Lower lobe of right lung (tissue), 2 donors: ENCODE measurements at regions not wholly inside any gene's neighbourhood (a gene's known extent, or its start where the extent isn't known, plus 50 kb on each side); places are given as distances from the start of the nearest gene placed in this dataset.

Experiments
- ATAC-seq, 2 donors: fragments of 200-7000 bp; cut with Tn5 transposase; one replicate each; pipeline ENCODE4 v1.9.1; 2020 to 2022; ENCODE audit warnings: mild to moderate bottlenecking in 2 of 2, moderate library complexity in 2 of 2
- DNase-seq: peaks from one replicate; pipeline ENCODE4 v3.0.0-alpha.2; 2020
- H3K27ac ChIP-seq: fragments of 200-600 bp; one replicate; pipeline ENCODE4 v1.8.0; 2022
- H3K27me3 ChIP-seq: fragments of 200-600 bp; one replicate; pipeline ENCODE4 v1.8.0; 2022; ENCODE audit warnings: low read depth
- H3K36me3 ChIP-seq: fragments of 200-600 bp; one replicate; pipeline ENCODE4 v1.8.0; 2022; ENCODE audit warnings: mild to moderate bottlenecking
- H3K4me1 ChIP-seq: fragments of 200-600 bp; one replicate; pipeline ENCODE4 v1.8.0; 2022
- H3K4me3 ChIP-seq: fragments of 200-600 bp; one replicate; pipeline ENCODE4 v1.8.0; 2022; ENCODE audit warnings: mild to moderate bottlenecking
- H3K9me3 ChIP-seq: fragments of 200-600 bp; one replicate; pipeline ENCODE4 v1.8.0; 2022
- intact Hi-C: fragments of 100-400 bp; cut with DNase I; formaldehyde crosslinking; loops from one replicate; pipeline ENCODE4 v1.11.0; 2022
- TF ChIP-seq, protein P1 (sequence below): fragments of 200-600 bp; IDR thresholded peaks from one replicate; pipeline ENCODE4 v1.8.0; 2022; ENCODE audit warnings: antibody characterized with exemption, mild to moderate bottlenecking
- donor health status: DM: no; HTN: yes; CAD: no; lungs with severe emphysema.

DNA sequence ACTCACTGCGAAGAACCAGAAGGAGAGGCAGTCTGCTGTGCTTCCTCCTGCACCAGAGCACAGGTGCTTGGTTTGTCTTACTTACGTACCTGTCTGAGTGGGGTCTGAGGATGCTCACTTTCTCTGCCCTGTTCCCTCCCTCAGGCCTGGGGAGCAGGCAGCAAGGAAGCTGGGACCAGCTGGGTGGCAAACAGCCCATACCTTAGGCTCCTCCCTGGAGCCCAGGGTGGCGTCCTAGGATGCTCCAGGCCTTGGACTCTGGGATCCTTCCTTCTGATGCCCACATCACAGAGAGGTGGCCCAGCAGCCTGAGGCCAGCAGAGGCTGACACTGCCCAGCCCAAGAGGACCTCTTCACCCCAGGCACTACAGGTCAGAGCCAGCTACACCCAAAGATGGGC is 593.2 kb downstream of the BRD1 start:
- ATAC-seq (no peak), DNase-seq (no peak)
- intact Hi-C loops: no loop called here
- Histone ChIP-seq H3K4me1 (no peaks in the 10 kb centered on the region), H3K27ac (no peak overlapping the region), H3K27me3 (no peaks in the 10 kb centered on the region), H3K36me3 (no peaks in the 10 kb centered on the region), H3K9me3 (no peaks in the 10 kb centered on the region), H3K4me3 (no peak overlapping the region)
- TF ChIP-seq, protein P1, sequence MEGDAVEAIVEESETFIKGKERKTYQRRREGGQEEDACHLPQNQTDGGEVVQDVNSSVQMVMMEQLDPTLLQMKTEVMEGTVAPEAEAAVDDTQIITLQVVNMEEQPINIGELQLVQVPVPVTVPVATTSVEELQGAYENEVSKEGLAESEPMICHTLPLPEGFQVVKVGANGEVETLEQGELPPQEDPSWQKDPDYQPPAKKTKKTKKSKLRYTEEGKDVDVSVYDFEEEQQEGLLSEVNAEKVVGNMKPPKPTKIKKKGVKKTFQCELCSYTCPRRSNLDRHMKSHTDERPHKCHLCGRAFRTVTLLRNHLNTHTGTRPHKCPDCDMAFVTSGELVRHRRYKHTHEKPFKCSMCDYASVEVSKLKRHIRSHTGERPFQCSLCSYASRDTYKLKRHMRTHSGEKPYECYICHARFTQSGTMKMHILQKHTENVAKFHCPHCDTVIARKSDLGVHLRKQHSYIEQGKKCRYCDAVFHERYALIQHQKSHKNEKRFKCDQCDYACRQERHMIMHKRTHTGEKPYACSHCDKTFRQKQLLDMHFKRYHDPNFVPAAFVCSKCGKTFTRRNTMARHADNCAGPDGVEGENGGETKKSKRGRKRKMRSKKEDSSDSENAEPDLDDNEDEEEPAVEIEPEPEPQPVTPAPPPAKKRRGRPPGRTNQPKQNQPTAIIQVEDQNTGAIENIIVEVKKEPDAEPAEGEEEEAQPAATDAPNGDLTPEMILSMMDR: no peak

DNA sequence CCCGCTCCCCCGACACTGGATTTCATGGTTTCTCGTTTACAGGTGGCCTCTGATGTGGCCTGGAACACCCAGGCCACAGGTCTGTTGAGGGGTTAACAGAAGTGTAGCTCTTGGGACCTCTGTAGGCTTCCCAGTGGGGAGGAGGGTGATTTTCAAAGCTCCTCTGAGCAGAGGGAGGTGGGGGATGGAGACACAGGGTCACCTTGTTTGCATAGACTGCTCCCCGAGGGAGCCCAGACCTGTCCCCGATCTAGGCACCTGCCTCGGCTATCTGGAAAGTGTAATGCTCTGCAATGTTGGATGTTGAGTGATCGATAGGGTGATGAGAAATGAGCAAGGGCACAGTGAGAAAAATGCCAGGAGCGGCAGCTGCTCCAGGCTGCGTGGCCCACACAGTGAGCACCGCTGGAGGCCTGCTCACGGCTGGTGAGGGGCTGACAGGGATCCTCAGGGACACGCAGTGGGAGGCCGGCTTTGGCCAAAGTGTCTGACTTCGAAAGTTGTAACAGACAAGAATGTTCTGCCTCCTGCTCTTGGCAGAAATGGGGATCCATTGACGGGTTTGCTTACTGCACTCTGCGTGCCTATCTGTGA is 594.1 kb downstream of the BRD1 start:
- DNase-seq (no peak), ATAC-seq (no peak)
- no peaks in the 10 kb centered on the region for H3K4me1 ChIP-seq
- no peak overlapping the region for H3K4me3 ChIP-seq
- intact Hi-C loops: no loop called here
- TF ChIP-seq, protein P1: no peak
- no peaks in the 10 kb centered on the region for H3K27me3 ChIP-seq
- H3K27ac ChIP-seq: no peak overlapping the region
- no peaks in the 10 kb centered on the region for H3K36me3 ChIP-seq
- no peaks in the 10 kb centered on the region for H3K9me3 ChIP-seq

DNA sequence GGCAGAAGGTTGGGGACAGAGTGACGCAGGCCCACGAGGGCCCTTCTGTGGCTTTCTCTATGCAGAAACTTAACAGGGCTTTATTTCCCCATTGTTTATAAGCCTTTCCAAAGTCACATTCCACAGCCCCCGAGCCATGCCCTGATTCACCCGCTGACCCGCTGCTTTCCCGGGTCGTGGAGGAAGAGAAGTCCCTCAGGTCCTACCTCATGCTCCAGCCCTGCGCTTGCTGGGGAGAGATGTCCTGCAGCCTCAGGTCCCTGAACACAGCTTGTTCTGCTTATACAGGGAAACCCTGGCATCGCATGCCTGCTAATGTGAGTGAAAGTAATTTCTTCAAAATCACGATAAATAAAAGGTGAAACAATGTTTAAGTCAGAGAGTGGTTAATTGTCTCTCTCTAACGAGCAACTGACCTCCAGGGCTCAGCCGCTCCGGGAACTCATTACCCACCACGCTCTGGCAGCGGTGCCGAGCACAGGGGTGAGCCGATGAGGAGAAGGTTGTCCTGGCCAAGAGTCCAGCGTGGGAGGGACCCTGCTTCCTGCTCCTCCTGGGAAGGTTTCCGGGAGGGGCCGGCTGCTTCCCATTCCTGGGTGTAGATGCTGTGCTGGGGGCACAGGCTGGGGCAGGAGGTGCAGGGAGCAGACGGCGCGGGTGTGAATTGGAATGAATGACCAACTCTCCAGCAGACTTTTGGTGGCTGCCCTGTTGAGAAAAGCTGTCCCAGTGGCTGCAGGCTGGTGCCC is 595.2 kb downstream of the BRD1 start:
- Histone ChIP-seq H3K27ac (no peak overlapping the region), H3K9me3 (no peaks in the 10 kb centered on the region), H3K27me3 (no peaks in the 10 kb centered on the region), H3K4me3 (no peak overlapping the region), H3K4me1 (no peaks in the 10 kb centered on the region), H3K36me3 (no peaks in the 10 kb centered on the region)
- no peak for ATAC-seq
- TF ChIP-seq, protein P1: no peak
- DNase-seq: no peak
- intact Hi-C loops: no loop called here

DNA sequence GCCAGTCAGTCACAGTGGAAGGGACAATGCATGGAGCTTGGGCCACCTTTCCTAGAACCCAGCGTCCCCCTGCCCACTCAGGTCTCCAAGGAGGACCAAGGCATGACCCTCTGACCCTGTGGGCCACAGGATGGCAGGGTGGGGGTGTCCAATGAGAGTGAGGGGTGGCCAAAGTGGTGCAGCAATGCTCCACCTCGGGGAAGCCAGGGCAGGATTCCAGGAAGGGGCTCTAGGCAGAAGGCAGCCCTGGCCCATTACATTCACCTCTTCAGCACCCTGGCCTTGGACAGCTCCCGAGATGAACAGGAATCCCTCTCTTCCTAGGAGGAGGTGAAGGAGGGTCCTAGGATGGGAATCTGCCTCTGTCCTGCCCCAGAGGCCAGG is 597.5 kb downstream of the BRD1 start:
- intact Hi-C loops: no loop called here
- H3K4me3 ChIP-seq: no peak overlapping the region
- DNase-seq (no peak), ATAC-seq (no peak)
- no peaks in the 10 kb centered on the region for H3K27me3 ChIP-seq
- H3K9me3 ChIP-seq: no peaks in the 10 kb centered on the region
- no peaks in the 10 kb centered on the region for H3K4me1 ChIP-seq
- no peaks in the 10 kb centered on the region for H3K36me3 ChIP-seq
- TF ChIP-seq, protein P1: no peak
- no peak overlapping the region for H3K27ac ChIP-seq

DNA sequence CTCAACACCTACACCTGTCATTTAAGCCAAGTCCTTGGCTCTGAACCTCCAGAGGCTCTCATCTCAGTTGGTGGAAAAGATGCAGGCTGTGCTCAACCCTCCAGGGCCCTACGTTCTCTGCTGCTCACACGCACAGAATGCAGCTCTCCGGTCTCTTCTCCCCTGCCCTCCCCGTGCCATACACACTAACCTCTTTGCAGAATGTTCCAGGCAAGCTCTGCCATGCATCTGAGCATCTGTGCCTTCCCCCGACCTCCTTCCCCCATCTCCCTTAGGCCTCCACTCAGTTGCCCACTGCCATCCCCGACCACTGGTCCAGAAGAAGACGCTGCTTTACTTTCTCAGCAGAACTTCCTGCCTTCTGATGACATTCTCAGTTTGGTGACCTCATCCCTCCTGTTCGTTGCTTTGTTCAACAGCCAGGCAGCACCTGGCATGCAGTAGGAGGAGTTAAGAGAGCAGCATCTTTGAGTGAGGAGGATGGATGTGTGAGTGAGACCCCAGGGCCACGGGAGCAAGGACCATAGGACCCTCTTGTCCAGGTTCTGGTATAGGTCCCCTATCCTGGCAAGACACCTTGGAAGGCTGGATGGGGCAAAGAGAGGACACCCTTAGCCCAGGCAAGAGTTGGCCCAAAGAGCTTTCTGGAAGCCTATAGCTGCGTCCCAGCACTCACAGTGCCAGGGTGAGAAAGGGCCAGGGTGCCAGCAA is 598.0 kb downstream of the BRD1 start:
- Histone ChIP-seq H3K36me3 (no peaks in the 10 kb centered on the region), H3K27me3 (no peaks in the 10 kb centered on the region), H3K9me3 (no peaks in the 10 kb centered on the region), H3K4me1 (no peaks in the 10 kb centered on the region), H3K4me3 (no peak overlapping the region), H3K27ac (no peak overlapping the region)
- TF ChIP-seq, protein P1: no peak
- no peak for ATAC-seq
- intact Hi-C loops: no loop called here
- no peak for DNase-seq
